ENCODE measurements at regions not wholly inside any gene's neighbourhood (a gene's known extent, or its start where the extent isn't known, plus 50 kb on each side); places are given as distances from the start of the nearest gene placed in this dataset.

- TF ChIP-seq CTCF (conservative IDR thresholded peaks at IDR 0.05 in 1 of 2, IDR thresholded peaks at IDR 0.05 in 1 of 2; ENCODE audit: low read depth in 1 of 2, low read length in 2 of 2) (no peak), EZH2 (IDR thresholded peaks at IDR 0.05; ENCODE audit: low read length, missing control alignments) (no peak)
Measured at GRCh38 chr7:68222311-68222710, 1225.7 kb downstream of the TYW1 start.

All from fibroblast of lung (primary cell).